Testis (tissue), 2 donors: ENCODE measurements at regions not wholly inside any gene's neighbourhood (a gene's known extent, or its start where the extent isn't known, plus 50 kb on each side); places are given as distances from the start of the nearest gene placed in this dataset.

ENCODE experiments used
- POLR2A ChIP-seq: fragments of 450-650 bp; IDR thresholded peaks from one replicate; pipeline ENCODE4 v1.6.1; 2017; ENCODE audit warnings: antibody characterized with exemption, mild to moderate bottlenecking, moderate library complexity
- TF ChIP-seq, protein P1 (sequence below), 3 experiments: fragments of 450-650 bp in 2 of 3; fragments of 200-600 bp in 1 of 3; sonication (generic) in 1 of 3; IDR thresholded peaks; one replicate each; pipeline ENCODE4 v1.5.1; 2016 to 2019; ENCODE audit warnings: antibody characterized with exemption in 3 of 3, mild to moderate bottlenecking in 2 of 3, moderate library complexity in 1 of 3

DNA sequence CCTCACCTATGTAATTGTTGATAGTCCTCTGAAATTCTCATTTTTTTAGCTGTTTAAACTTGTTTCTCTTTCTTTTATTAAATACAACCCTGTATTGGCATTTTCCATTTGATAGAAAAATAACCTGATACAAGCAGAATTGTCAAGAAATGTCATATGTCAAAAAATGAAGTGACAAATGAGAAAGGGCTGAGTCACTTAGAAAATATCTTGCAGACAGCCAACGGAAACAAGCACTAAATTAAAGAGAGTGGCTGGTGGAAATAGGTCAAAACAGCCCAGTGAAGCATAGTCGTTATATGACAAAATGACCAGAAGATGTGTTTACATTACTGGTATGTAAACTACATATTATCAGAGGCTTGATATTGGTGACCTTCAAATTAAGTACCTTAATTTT is 484.4 kb downstream of the PLA2G4A start:
- TF ChIP-seq, protein P1, sequence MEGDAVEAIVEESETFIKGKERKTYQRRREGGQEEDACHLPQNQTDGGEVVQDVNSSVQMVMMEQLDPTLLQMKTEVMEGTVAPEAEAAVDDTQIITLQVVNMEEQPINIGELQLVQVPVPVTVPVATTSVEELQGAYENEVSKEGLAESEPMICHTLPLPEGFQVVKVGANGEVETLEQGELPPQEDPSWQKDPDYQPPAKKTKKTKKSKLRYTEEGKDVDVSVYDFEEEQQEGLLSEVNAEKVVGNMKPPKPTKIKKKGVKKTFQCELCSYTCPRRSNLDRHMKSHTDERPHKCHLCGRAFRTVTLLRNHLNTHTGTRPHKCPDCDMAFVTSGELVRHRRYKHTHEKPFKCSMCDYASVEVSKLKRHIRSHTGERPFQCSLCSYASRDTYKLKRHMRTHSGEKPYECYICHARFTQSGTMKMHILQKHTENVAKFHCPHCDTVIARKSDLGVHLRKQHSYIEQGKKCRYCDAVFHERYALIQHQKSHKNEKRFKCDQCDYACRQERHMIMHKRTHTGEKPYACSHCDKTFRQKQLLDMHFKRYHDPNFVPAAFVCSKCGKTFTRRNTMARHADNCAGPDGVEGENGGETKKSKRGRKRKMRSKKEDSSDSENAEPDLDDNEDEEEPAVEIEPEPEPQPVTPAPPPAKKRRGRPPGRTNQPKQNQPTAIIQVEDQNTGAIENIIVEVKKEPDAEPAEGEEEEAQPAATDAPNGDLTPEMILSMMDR (IDR thresholded peaks at IDR 0.05), result no peak
- TF ChIP-seq POLR2A, result no peak
